NB4 (cell line): ENCODE measurements at regions not wholly inside any gene's neighbourhood (a gene's known extent, or its start where the extent isn't known, plus 50 kb on each side); places are given as distances from the start of the nearest gene placed in this dataset.

ENCODE experiments used
- DNase-seq: peaks from one replicate; pipeline ENCODE4 v3.0.0; 2010; ENCODE audit warnings: low read depth
- H3K4me3 ChIP-seq: one replicate; pipeline ENCODE4 v1.5.1; 2011; ENCODE audit warnings: mild to moderate bottlenecking, low read depth, low read length, moderate library complexity
- CTCF ChIP-seq: IDR thresholded peaks from one replicate; pipeline ENCODE4 v1.5.1; 2012; ENCODE audit warnings: low read depth, low read length
- MYC ChIP-seq: IDR thresholded peaks from 2 replicates; pipeline ENCODE4 v1.6.1; 2011; ENCODE audit warnings: low read depth, low read length
- POLR2A ChIP-seq: IDR thresholded peaks from 2 replicates; pipeline ENCODE4 v1.6.1; 2011; ENCODE audit warnings: mild to moderate bottlenecking; ENCODE audit not compliant: insufficient read length; ENCODE audit errors: extremely low read depth
- TF ChIP-seq, protein P1 (sequence below): IDR thresholded peaks from 2 replicates; pipeline ENCODE4 v1.6.1; 2011; ENCODE audit warnings: low read depth, low read length

GRCh38 chr4:166577639-166578038, 656.7 kb downstream of the SPOCK3 start:
- TF ChIP-seq POLR2A (no peak), CTCF (no peak), MYC (no peak)
- TF ChIP-seq, protein P1, sequence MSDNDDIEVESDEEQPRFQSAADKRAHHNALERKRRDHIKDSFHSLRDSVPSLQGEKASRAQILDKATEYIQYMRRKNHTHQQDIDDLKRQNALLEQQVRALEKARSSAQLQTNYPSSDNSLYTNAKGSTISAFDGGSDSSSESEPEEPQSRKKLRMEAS = no peak
- H3K4me3 ChIP-seq = no peak overlapping the region
- no peak for DNase-seq

GRCh38 chr4:166585491-166585890, 648.8 kb downstream of the SPOCK3 start:
- no peak for DNase-seq
- TF ChIP-seq POLR2A (no peak), MYC (no peak), CTCF (no peak)
- TF ChIP-seq, protein P1 = no peak

GRCh38 chr4:166594326-166594946, 639.9 kb downstream of the SPOCK3 start:
- peak; percentile 53 for TF ChIP-seq CTCF
- TF ChIP-seq POLR2A = no peak
- TF ChIP-seq MYC = no peak
- TF ChIP-seq, protein P1 = no peak
- DNase-seq = peak; percentile 32
- H3K4me3 ChIP-seq = no peak overlapping the region

More at GRCh38 chr4:166585491-166585890, 648.8 kb downstream of the SPOCK3 start:
- H3K4me3 ChIP-seq = no peak overlapping the region

- H3K4me3 ChIP-seq = no peak overlapping the region
- TF ChIP-seq, protein P1 = no peak
- TF ChIP-seq POLR2A = no peak
- no peak for TF ChIP-seq CTCF
- no peak for TF ChIP-seq MYC
- no peak for DNase-seq
Observed at GRCh38 chr4:166600264-166600663, 634.0 kb downstream of the SPOCK3 start.

DNA sequence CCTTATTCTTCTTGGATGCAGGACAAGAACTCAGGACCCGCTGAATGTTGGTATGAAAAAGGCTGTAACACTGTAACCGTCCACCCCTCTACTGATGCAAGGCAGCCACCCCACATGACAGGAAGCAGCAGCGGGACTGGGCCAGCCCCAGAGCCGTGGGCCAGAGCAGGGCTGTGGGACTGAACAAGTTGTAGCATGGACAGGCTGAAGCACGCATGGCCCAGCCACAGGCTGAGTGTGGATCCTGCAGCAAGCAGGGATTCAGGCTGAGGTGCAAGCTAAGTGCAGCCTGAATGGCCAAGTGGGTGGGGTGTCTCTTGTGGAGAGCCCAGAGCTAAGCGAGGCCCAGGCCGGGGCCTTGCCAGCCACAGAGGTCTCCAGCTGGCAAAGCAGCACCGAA, 632.2 kb downstream of the SPOCK3 start:
- H3K4me3 ChIP-seq = no peak overlapping the region
- TF ChIP-seq MYC (no peak), POLR2A (no peak), CTCF (no peak)
- TF ChIP-seq, protein P1 = no peak
- no peak for DNase-seq
